ENCODE measurements at regions not wholly inside any gene's neighbourhood (a gene's known extent, or its start where the extent isn't known, plus 50 kb on each side); places are given as distances from the start of the nearest gene placed in this dataset.
A peak's percentile ranks its signal among the peaks of the same experiment; 100 is the strongest.

GRCh38 chr6:54009052-54009654 is 102.1 kb upstream of the MLIP start:
- DNase-seq (ENCODE audit: low read depth in 2 of 2), result no peak

DNA sequence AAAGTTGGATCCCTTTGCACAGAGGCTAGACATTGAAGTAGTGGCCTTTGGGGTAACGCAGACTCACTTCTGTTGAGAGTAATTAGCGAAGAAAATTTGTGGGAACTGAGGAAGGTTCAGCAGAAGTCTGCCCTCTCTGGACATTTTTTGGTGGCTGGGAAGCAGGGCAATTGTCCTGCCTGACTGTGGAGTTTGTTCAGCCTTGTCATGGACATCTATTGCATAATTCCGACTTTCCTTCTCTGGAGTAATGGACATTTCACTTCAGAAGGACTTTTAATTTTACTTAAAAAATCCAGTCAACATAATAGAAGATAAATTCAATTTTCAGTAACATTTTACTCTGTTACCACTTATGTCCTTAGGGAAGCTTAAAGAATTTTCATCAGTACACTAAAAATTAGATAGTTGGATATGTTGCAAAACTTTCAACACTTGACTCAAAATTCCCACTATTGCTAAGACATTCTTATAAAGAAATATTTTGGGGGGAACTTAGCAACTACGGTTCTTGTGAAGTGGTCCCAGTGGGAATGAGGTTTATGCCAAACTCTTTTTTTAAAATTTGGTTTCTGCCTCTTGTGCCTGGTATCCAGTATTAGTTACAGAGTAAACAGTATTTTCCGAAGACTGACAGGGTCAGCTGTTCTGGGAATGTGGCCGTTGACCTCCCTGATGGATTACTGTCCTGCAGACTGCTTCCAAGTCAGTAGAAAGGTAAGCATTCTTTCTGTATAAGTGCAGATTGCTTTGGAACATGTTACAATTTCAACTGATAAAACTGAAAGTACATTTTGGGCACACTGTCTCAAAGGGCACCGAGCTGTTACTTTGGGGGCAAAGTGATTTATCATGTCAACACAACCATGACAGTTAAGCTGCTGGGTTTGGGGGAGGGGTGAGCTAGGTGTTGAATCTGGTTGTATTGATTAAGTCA is 100.6 kb upstream of the MLIP start:
- DNase-seq (ENCODE audit: low read depth in 2 of 2), result no peak

GRCh38 chr6:54011277-54011648 is 100.0 kb upstream of the MLIP start:
- DNase-seq (ENCODE audit: low read depth in 2 of 2), result no peak

- no peak for DNase-seq (ENCODE audit: low read depth in 2 of 2)
These were observed 97.3 kb upstream of the MLIP start for GRCh38 chr6:54013966-54014365.

DNA sequence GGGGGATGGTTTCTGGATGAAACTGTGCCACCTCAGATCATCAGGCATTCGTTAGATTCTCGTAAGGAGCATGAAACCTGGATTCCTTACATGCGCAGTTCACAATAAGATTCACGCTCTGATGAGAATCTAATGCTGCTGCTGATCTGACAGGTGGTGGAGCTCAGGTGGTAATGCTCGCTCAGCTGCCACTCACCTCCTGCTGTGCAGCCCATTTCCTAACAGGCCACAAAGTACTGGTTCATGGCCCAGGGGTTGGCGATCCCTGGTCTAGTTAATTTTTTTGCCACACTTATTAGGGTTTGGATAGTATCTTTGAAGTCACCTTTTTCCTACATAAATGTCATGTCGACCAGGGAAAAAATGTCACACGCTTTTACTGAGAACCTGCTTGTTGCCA is 96.8 kb upstream of the MLIP start:
- DNase-seq (ENCODE audit: low read depth in 2 of 2), result no peak

GRCh38 chr6:54017877-54018276 is 93.4 kb upstream of the MLIP start:
- no peak for DNase-seq (ENCODE audit: low read depth in 2 of 2)

DNA sequence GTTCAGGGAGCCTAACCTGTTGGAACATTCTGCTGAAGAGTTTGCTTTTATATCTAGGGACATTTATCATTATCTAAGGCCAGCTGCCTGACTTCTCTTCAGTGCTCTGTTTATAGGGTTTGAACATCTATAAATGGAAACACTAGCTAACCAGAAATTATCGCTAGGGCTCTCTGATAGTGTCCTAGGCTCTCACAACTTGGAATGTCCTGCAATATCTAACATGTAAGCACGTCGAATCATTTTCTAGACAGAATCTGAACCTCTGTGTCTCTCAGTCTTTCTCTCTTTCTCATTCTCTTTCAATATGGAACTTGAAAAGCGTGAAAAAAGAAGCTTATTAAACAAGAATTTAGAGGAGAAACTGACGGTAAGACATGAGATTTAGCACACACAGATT is 92.5 kb upstream of the MLIP start:
- DNase-seq (ENCODE audit: low read depth in 2 of 2), result no peak

- no peak for DNase-seq (ENCODE audit: low read depth in 2 of 2)
These were observed 91.4 kb upstream of the MLIP start for GRCh38 chr6:54019860-54020259.

DNA sequence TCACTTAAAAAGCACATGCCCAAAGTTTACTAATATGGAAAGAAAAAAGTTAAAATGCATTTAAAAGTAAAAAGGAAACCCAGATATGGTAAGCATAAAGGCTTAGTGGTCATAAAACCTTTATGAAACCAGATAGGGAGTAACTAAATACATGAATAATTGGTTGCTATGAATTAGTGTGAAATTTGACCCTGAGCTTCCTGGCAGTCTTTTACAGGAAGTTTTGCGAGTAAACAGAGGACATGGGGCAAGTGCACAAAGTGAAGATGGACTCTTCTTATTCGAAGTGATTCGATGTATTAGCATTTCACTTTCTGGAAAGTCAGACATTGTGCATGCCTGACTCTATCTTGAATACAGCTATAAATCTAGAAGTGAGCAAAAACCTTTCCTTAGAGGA is 90.9 kb upstream of the MLIP start:
- no peak for DNase-seq (ENCODE audit: low read depth in 2 of 2)

- no peak for DNase-seq (ENCODE audit: low read depth in 2 of 2)
These were observed 84.4 kb upstream of the MLIP start for GRCh38 chr6:54026652-54027400.

DNA sequence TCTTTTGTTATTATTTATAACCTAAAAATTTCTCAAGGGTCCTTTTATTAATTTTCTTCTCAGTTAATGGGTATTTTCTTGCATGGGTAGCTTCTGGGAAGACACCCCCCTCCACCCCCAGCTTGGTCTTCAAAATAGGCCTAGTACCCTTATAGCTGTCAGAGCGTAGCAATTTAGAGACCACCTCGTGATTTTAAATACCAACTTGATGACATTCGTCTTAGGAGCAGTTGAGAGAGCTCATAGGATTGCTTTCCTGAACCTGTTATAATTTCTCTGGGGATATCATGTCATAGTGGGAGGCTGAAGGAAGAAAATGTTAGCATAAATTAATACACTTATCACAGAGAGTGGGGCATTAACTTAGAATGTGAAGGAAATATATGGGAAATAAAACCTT is 83.1 kb upstream of the MLIP start:
- no peak for DNase-seq (ENCODE audit: low read depth in 2 of 2)

GRCh38 chr6:54029187-54029586 is 82.1 kb upstream of the MLIP start:
- no peak for DNase-seq (ENCODE audit: low read depth in 2 of 2)

DNA sequence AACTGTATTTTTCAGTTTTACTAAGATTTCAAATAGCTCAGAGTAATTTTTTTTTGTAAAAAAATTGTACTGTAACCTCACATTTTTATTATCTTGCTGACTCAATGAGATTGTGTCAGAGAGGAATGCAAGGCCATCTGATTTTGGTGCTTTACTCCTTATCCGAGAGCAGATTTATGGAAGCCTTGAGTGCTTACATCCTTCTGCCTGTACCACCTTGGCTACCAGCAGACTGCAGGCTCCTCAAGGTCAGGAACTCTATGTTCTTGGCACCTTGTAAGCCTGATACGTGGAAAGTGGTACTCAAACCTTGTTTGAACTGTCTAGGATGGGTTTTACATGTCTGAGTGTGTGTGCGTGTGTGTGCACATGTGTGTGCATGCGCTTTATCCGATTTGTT is 80.1 kb upstream of the MLIP start:
- DNase-seq (ENCODE audit: low read depth in 2 of 2), result no peak

- DNase-seq (ENCODE audit: low read depth in 2 of 2), result no peak
These were observed 73.9 kb upstream of the MLIP start for GRCh38 chr6:54037277-54037779.

GRCh38 chr6:54040545-54040944 is 70.7 kb upstream of the MLIP start:
- no peak for DNase-seq (ENCODE audit: low read depth in 2 of 2)

- DNase-seq (ENCODE audit: low read depth in 2 of 2), result no peak
These were observed 70.0 kb upstream of the MLIP start for GRCh38 chr6:54041239-54041638.

DNA sequence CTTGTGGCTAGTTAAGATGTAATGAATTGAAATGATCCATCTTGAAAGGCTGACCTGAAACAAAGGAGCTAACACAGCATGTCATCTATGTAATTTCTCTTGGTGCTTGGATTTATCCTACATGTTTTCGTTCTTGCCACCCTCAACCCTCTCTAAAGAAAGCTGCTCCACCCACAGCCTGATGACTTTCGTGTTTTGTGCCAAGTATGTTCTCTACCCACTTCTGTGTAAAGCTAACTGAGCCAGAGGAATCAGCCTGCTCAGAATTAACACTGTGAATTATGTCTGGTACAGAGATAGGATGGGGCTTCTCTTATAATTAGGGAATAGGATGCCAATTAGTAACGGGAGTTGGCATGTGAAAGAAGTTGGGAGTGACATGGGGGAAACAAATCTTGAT is 67.9 kb upstream of the MLIP start:
- DNase-seq (ENCODE audit: low read depth in 2 of 2), result no peak

- no peak for DNase-seq (ENCODE audit: low read depth in 2 of 2)
These were observed 67.2 kb upstream of the MLIP start for GRCh38 chr6:54044059-54044458.

DNA sequence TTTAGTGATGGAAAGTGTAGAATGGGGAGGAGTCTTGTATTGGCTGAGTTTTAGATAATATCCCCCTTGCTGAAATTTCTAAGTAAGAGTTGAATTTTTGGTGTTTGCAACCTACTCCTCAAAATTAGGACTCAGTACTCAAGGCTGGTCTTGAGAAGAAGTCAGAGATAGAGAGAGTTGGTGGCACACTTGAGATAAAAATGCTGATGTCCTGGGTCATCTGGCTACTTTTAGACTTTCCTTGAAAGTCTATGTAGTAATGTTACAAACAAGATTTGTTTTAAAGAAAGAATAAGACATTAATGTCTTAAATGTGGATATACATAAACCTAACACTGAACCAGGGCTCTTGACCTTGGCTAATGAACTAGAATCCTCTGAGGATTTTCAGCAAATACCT is 62.5 kb upstream of the MLIP start:
- DNase-seq (ENCODE audit: low read depth in 2 of 2), result no peak

DNA sequence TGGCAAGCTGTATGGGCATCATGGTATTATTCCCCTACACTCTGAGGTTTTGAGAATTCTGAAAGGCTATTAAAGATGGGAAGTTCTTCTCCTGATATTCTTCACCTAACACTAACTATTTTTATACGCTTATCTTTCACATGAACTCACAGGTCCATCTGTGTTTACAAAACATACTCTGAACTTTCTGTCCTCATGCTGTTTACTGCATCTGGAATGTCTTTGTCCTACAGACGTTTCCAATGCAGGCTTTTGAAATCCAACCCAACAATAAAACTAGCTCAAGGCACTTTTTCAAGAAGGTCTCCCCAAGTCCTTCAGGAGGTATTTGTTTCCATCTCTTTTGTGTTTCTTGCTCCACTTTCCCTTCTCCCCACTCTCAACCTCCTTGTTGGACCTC is 60.5 kb upstream of the MLIP start:
- no peak for DNase-seq (ENCODE audit: low read depth in 2 of 2)

DNA sequence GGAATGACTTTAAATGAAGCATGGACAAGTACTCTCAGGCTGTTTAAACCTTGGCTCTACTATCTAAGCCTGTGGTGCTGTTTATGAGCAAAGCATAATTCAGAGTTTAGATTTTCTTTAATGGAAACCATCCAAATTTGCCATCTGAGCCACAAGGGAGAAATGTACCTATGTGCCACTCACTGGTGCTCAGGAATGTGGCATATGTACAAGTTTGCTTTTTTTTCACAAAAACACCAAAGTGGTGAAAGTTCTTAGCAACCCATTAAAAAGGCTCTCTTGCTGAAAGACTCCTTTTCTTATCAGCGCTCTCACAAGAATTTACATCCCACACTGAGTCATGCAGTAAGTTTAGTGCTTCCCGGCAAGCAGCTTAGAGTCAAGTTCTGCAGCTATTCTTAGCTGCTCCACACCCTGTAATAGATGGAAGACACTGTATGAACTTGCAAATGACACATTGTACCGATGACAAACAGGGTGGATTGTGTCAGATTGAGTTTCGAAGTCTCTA is 57.3 kb upstream of the MLIP start:
- DNase-seq (ENCODE audit: low read depth in 2 of 2), result peak; percentile 81

- no peak for DNase-seq (ENCODE audit: low read depth in 2 of 2)
These were observed 55.1 kb upstream of the MLIP start for GRCh38 chr6:54056105-54056504.

Measured in fibroblast of skin of left quadriceps (primary cell).